Fibroblast of villous mesenchyme (primary cell): ENCODE measurements at regions not wholly inside any gene's neighbourhood (a gene's known extent, or its start where the extent isn't known, plus 50 kb on each side); places are given as distances from the start of the nearest gene placed in this dataset.

Experiments
- DNase-seq: peaks from one replicate; pipeline ENCODE4 v3.0.0-alpha.2; 2010; ENCODE audit warnings: low read depth
- H3K4me3 ChIP-seq: 2 replicates; pipeline ENCODE4 v1.5.1; 2011; ENCODE audit warnings: low read depth, mild to moderate bottlenecking, low read length
- TF ChIP-seq, protein P1 (sequence below): IDR thresholded peaks from 2 replicates; pipeline ENCODE4 v1.5.1; 2012; ENCODE audit warnings: low read depth, mild to moderate bottlenecking, low read length; ENCODE audit not compliant: insufficient read depth

DNA sequence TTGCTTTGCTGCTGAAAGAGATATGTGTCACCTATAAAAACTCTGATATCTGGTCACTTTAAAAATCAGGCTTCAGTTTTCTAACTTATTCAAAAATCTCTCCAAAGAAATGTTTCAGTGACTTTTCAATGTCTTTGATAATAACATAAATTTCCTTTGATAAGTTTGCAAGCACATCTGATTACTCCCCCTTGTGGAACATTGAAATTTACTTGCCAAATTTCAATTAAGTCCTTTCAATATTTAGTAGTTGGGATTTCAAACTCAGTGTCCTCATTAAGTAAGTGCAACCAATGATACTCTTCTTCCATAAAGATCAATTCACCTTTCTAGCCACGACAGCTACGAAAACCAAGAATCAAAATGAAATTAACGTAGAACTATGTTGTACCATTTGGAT lies 151.3 kb upstream of the FAM47C start:
- peak; percentile 0 for DNase-seq
- TF ChIP-seq, protein P1, sequence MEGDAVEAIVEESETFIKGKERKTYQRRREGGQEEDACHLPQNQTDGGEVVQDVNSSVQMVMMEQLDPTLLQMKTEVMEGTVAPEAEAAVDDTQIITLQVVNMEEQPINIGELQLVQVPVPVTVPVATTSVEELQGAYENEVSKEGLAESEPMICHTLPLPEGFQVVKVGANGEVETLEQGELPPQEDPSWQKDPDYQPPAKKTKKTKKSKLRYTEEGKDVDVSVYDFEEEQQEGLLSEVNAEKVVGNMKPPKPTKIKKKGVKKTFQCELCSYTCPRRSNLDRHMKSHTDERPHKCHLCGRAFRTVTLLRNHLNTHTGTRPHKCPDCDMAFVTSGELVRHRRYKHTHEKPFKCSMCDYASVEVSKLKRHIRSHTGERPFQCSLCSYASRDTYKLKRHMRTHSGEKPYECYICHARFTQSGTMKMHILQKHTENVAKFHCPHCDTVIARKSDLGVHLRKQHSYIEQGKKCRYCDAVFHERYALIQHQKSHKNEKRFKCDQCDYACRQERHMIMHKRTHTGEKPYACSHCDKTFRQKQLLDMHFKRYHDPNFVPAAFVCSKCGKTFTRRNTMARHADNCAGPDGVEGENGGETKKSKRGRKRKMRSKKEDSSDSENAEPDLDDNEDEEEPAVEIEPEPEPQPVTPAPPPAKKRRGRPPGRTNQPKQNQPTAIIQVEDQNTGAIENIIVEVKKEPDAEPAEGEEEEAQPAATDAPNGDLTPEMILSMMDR: no peak
- no peak overlapping the region for H3K4me3 ChIP-seq

DNA sequence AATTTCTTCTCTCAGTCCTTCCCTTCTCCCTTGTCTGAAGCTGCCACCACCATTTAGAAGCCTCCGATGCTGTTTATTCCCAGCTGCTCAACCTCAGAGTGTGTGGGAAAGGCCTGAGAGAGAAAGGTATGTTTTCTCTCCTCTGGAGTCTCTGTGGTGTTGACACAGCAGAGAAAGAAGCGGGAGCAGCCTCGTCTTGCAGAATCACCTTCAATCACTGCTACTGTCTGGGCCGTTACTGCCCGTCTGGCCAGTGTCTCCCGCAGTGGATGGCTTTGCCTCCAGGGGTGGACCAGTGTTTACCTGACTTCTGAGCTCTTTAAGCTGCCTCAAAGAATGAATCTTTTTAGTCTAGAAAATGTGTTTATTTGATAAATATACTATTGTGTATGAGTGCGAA lies 148.9 kb upstream of the FAM47C start:
- TF ChIP-seq, protein P1: no peak
- DNase-seq: no peak
- H3K4me3 ChIP-seq: no peak overlapping the region

- TF ChIP-seq, protein P1: no peak
- H3K4me3 ChIP-seq: no peak overlapping the region
- no peak for DNase-seq
Observed at GRCh38 chrX:36861601-36862000, 146.6 kb upstream of the FAM47C start.

DNA sequence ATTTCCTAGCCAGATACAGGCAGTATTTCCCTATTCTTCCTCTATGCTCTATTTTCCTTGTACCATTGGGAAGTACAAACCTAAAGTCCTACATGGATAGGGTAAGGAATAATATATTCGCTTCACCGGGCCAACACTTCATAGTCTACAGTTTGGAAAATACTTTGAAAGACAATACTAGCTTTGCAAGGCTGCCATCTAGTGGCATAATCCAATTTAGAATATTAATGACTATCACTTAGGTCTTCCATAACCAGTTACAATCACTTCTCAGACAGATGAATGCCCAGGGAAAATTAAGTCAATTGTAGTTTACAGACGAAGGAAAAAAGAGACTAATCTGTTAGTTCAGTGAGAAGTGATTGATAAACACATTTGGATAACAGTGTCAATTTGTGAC lies 141.0 kb upstream of the FAM47C start:
- TF ChIP-seq, protein P1: peak; percentile 41
- H3K4me3 ChIP-seq: no peak overlapping the region
- DNase-seq: peak; percentile 12

DNA sequence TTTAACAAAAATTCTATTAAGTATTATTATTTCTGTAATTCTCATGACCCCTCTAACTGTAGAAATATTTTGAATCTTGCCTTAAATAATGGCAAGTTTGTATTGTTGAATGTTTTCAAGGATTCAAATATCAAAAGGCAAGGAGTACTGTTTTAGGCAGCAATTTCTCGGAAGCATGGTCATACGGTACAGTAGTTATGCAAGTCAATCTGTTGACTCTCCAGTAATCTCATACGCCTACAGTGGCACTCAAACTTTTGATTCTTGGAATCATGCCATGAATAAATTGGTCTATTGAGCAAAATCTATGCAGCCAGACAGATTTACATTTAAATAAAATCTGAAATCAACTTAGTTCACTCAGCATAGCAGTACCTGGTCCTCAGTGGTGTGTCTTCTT lies 139.6 kb upstream of the FAM47C start:
- no peak overlapping the region for H3K4me3 ChIP-seq
- TF ChIP-seq, protein P1: no peak
- DNase-seq: no peak

GRCh38 chrX:36869457-36869856 lies 138.7 kb upstream of the FAM47C start:
- H3K4me3 ChIP-seq: no peak overlapping the region
- TF ChIP-seq, protein P1: no peak
- DNase-seq: no peak

- TF ChIP-seq, protein P1: no peak
- no peak for DNase-seq
- H3K4me3 ChIP-seq: no peak overlapping the region
Observed at GRCh38 chrX:36897690-36898089, 110.5 kb upstream of the FAM47C start.
